AG09319 (cell line): ENCODE measurements at regions not wholly inside any gene's neighbourhood (a gene's known extent, or its start where the extent isn't known, plus 50 kb on each side); places are given as distances from the start of the nearest gene placed in this dataset.

Source experiments
- DNase-seq: peaks from one replicate; pipeline ENCODE4 v3.0.0-alpha.2; 2010; ENCODE audit warnings: low read depth; ENCODE audit errors: extremely low read depth
- CTCF ChIP-seq: IDR thresholded peaks from 2 replicates; pipeline ENCODE4 v1.5.1; 2011; ENCODE audit warnings: low read depth, mild to moderate bottlenecking, inconsistent platforms, low read length, moderate library complexity

DNA sequence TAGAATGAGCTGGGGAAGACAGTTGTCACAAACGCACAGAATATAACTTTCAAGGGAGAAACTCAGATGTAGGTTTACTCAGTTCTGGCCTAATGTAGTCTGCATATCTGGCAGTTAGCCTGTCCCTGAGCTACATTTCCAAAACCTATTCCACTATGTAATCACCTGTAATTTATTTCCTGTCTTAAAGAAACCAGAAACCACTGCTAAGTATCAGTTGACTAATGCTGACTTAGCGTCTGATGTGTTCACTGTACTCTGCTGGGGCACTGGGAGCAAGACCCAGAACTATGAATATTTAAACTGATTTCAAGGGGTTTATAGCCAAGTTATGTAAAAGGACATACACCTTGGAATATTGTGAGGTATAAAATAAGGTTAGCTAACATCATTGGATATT lies 1995.2 kb upstream of the PIK3C3 start:
- TF ChIP-seq CTCF, result no peak
- DNase-seq, result no peak

DNA sequence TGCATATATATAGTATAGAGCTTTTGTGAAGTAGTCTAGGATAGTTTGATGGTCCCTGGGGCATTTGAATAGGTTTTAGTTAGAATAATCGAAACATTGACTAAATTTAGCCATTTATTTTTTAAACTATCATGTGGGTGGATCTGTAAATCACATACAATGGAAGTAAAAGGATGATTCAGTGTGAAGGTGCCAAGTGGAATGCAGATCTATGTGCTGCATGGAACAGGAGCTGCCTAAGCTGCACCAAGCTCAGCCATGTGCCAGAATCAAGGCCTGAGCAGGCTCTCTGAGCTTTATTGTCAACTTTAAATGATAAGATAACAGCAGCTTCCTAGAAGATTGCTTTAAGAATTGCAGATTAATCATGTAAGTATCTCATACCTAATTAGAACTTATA lies 1996.2 kb upstream of the PIK3C3 start:
- no peak for DNase-seq
- no peak for TF ChIP-seq CTCF

GRCh38 chr18:39952816-39953215 lies 2002.2 kb upstream of the PIK3C3 start:
- no peak for DNase-seq
- no peak for TF ChIP-seq CTCF

DNA sequence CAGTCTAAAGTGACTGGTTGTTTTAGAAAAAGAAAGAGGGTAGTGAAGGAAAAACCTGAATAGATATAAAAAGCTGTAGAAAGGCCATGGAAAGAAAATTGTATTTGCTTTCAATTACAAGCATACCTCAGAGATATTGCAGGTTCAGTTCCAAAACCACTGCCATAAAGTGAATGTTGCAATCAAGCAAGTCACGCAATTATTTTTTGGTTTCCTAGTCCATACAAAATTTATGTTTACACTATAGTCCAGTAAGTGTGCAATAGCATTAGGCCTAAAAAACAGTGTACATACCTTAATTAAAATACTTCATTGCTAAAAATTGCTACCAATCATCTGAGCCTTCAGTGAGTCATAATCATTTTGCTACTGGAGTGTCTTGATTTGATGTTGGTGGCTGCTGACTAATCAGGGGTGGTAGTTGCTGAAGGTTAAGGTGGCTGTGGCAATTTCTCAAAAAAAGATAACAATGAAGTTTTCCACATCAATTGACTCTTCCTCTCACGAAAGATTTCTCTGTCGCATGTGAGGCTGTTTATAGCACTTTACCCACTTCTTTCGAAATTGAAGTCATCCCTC lies 2003.8 kb upstream of the PIK3C3 start:
- DNase-seq, result no peak
- TF ChIP-seq CTCF, result no peak

- no peak for DNase-seq
- no peak for TF ChIP-seq CTCF
Observed at GRCh38 chr18:39946623-39947061, 2008.4 kb upstream of the PIK3C3 start.

- DNase-seq, result no peak
- TF ChIP-seq CTCF, result no peak
Observed at GRCh38 chr18:39945076-39945475, 2010.0 kb upstream of the PIK3C3 start.

- no peak for TF ChIP-seq CTCF
- DNase-seq, result no peak
Observed at GRCh38 chr18:39942702-39943101, 2012.3 kb upstream of the PIK3C3 start.
